Activated B cell treated with CpG ODN at 0.5 μM for 24 hours (primary cell): ENCODE measurements at regions not wholly inside any gene's neighbourhood (a gene's known extent, or its start where the extent isn't known, plus 50 kb on each side); places are given as distances from the start of the nearest gene placed in this dataset.

Source experiments
- ATAC-seq: fragments of 200-7000 bp; cut with Tn5 transposase; one replicate; pipeline ENCODE4 v1.10.0; 2021; ENCODE audit warnings: low read depth, mild to moderate bottlenecking, moderate library complexity
- CTCF ChIA-PET: fragments of 350-600 bp; sonication (Branson Sonifier 250); formaldehyde crosslinking; loops from one replicate; lab custom pipeline; 2021; ENCODE audit warnings: antibody characterized with exemption; lab: Charles Lee
- POLR2A ChIA-PET: fragments of 350-600 bp; sonication (Branson Sonifier 250); formaldehyde crosslinking; loops from one replicate; lab custom pipeline; 2021; ENCODE audit warnings: antibody characterized with exemption; lab: Charles Lee
- DNase-seq: peaks from one replicate; pipeline ENCODE4 v3.0.0; 2022
- H3K27ac Mint-ChIP-seq: one replicate; pipeline ENCODE4 v1.8.0; 2020; ENCODE audit warnings: mixed read lengths
- H3K27me3 Mint-ChIP-seq: one replicate; pipeline ENCODE4 v1.8.0; 2021; ENCODE audit warnings: mixed read lengths
- H3K36me3 Mint-ChIP-seq: one replicate; pipeline ENCODE4 v1.8.0; 2021; ENCODE audit warnings: low read depth, mixed read lengths
- H3K4me1 Mint-ChIP-seq: one replicate; pipeline ENCODE4 v1.8.0; 2021; ENCODE audit warnings: mixed read lengths
- H3K4me3 Mint-ChIP-seq: one replicate; pipeline ENCODE4 v1.8.0; 2020; ENCODE audit warnings: mild to moderate bottlenecking, mixed read lengths
- H3K9me3 Mint-ChIP-seq: one replicate; pipeline ENCODE4 v1.8.0; 2020; ENCODE audit warnings: mixed read lengths
- CTCF ChIP-seq: fragments of 200-600 bp; IDR thresholded peaks from one replicate; pipeline ENCODE4 v1.8.0; 2022; ENCODE audit warnings: antibody characterized with exemption, mild to moderate bottlenecking
- intact Hi-C: fragments of 100-400 bp; cut with micrococcal nuclease; formaldehyde crosslinking; loops from one replicate; pipeline ENCODE4 v1.15.1; 2024

DNA sequence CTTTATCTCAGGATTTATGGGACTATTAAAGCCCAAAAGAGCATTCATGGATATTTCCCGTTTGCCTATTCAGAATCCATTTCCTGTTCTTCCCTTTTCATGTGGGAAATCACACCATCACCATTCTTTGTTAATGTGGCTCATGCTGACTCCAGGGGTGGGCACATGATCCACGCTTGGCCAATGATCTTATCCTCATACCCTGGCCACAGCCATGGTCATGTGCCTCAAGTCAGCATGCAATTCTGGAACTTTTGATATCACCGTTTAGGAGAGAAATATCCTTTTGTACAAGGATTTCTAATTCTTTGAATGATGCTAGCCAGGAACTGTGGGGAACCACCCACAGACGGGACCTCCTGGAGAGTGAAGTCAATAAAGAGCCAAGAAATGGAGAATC, 272.2 kb downstream of the PRELID2 start:
- no peaks in the 10 kb centered on the region for H3K27me3 Mint-ChIP-seq
- no peak overlapping the region for H3K4me3 Mint-ChIP-seq
- no peaks in the 10 kb centered on the region for H3K4me1 Mint-ChIP-seq
- ChIA-PET CTCF (no interaction called here), POLR2A (no interaction called here)
- ATAC-seq (no peak), DNase-seq (no peak)
- H3K27ac Mint-ChIP-seq, result no peak overlapping the region
- TF ChIP-seq CTCF, result no peak
- no peaks in the 10 kb centered on the region for H3K36me3 Mint-ChIP-seq
- intact Hi-C loops, result no loop called here
- H3K9me3 Mint-ChIP-seq, result no peaks in the 10 kb centered on the region

GRCh38 chr5:145558288-145558687, 276.9 kb downstream of the PRELID2 start:
- intact Hi-C loops, result no loop called here
- Mint-ChIP-seq H3K27me3 (no peaks in the 10 kb centered on the region), H3K9me3 (no peaks in the 10 kb centered on the region), H3K27ac (no peak overlapping the region), H3K36me3 (no peaks in the 10 kb centered on the region), H3K4me3 (no peak overlapping the region), H3K4me1 (no peaks in the 10 kb centered on the region)
- ATAC-seq, result no peak
- POLR2A ChIA-PET, result no interaction called here
- DNase-seq, result no peak
- TF ChIP-seq CTCF, result no peak
- CTCF ChIA-PET, result no interaction called here

- H3K4me3 Mint-ChIP-seq, result no peak overlapping the region
- intact Hi-C loops, result no loop called here
- CTCF ChIA-PET, result no interaction called here
These were observed 277.8 kb downstream of the PRELID2 start for GRCh38 chr5:145557345-145557744.

GRCh38 chr5:145554399-145554798, 280.7 kb downstream of the PRELID2 start:
- H3K9me3 Mint-ChIP-seq, result no peaks in the 10 kb centered on the region
- H3K27me3 Mint-ChIP-seq, result no peaks in the 10 kb centered on the region
- intact Hi-C loops, result no loop called here
- no peaks in the 10 kb centered on the region for H3K36me3 Mint-ChIP-seq
- no peaks in the 10 kb centered on the region for H3K4me1 Mint-ChIP-seq
- H3K27ac Mint-ChIP-seq, result no peak overlapping the region
- TF ChIP-seq CTCF, result no peak
- CTCF ChIA-PET, result no interaction called here
- DNase-seq (no peak), ATAC-seq (no peak)
- H3K4me3 Mint-ChIP-seq, result no peak overlapping the region
- POLR2A ChIA-PET, result no interaction called here

More at GRCh38 chr5:145557345-145557744, 277.8 kb downstream of the PRELID2 start:
- no peaks in the 10 kb centered on the region for H3K36me3 Mint-ChIP-seq
- no peak overlapping the region for H3K27ac Mint-ChIP-seq
- no peak for ATAC-seq
- no peak for TF ChIP-seq CTCF
- no peaks in the 10 kb centered on the region for H3K9me3 Mint-ChIP-seq
- no peaks in the 10 kb centered on the region for H3K4me1 Mint-ChIP-seq
- no peak for DNase-seq
- no peaks in the 10 kb centered on the region for H3K27me3 Mint-ChIP-seq
- POLR2A ChIA-PET, result no interaction called here

DNA sequence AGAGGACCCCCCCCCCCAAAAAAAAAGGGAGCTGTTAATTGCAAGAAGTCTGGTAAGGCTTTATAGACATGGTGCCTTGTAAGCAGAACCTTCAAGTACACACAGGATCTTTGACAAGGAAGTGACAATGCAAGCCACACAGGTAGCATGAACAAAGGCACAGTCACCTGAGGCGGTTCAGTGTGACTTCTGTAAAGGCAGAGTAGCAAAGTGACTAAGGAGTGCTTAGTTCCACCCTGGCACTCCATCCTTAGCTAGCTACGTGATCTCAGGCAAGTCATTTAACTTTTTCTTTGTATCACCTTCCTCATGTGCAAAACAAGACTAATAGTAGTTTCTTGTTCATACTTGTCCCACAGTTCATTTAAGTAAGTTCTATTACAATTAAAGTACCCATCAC, 282.0 kb downstream of the PRELID2 start:
- Mint-ChIP-seq H3K9me3 (no peaks in the 10 kb centered on the region), H3K4me3 (no peak overlapping the region), H3K27me3 (no peaks in the 10 kb centered on the region), H3K36me3 (no peaks in the 10 kb centered on the region), H3K27ac (no peak overlapping the region), H3K4me1 (no peaks in the 10 kb centered on the region)
- ChIA-PET CTCF (no interaction called here), POLR2A (no interaction called here)
- intact Hi-C loops, result no loop called here
- DNase-seq (no peak), ATAC-seq (no peak)
- no peak for TF ChIP-seq CTCF
